HEK293 (cell line): ENCODE measurements at regions not wholly inside any gene's neighbourhood (a gene's known extent, or its start where the extent isn't known, plus 50 kb on each side); places are given as distances from the start of the nearest gene placed in this dataset.

Experiments used
- CTCF ChIA-PET: fragments of 350-600 bp; formaldehyde crosslinking; extraction: SDS; loops from one replicate; lab custom pipeline; 2021; ENCODE audit warnings: antibody characterized with exemption; lab: Yijun Ruan, JAX
- POLR2A ChIA-PET: fragments of 300-600 bp; formaldehyde crosslinking; extraction: SDS; loops from one replicate; lab custom pipeline; 2020; ENCODE audit warnings: antibody characterized with exemption, inconsistent platforms; lab: Yijun Ruan, JAX
- H3K27ac ChIP-seq: fragments of 200-500 bp; sonication (Bioruptor generic); 2 replicates; pipeline ENCODE4 v1.5.1; 2014; ENCODE audit warnings: low read depth, low read length, control low read depth, inconsistent platforms; ENCODE audit errors: extremely low read depth
- H3K36me3 ChIP-seq, 2 experiments: fragments of 200-500 bp in 1 of 2; sonication (Bioruptor generic) in 1 of 2; 1 replicate in 1 of 2; 2 replicates in 1 of 2; pipeline ENCODE4 v1.5.1; 2014 to 2017; ENCODE audit warnings: inconsistent platforms in 2 of 2, low read length in 2 of 2; ENCODE audit not compliant: control insufficient read depth in 2 of 2, insufficient read depth in 1 of 2
- H3K4me1 ChIP-seq: fragments of 200-500 bp; sonication (Bioruptor generic); 2 replicates; pipeline ENCODE4 v1.5.1; 2014; ENCODE audit warnings: mild to moderate bottlenecking, low read length, inconsistent platforms; ENCODE audit not compliant: control insufficient read depth, insufficient read depth
- H3K4me3 ChIP-seq: 2 replicates; pipeline ENCODE4 v1.5.1; 2011; ENCODE audit warnings: low read depth, mild to moderate bottlenecking, control low read depth, low read length, moderate library complexity
- H3K9me3 ChIP-seq: fragments of 200-500 bp; sonication (Bioruptor generic); 2 replicates; pipeline ENCODE4 v1.5.1; 2014; ENCODE audit warnings: low read depth, low read length, inconsistent platforms; ENCODE audit not compliant: control insufficient read depth, insufficient read depth
- KLF16 ChIP-seq: fragments of 450-650 bp; formaldehyde crosslinking; IDR thresholded peaks from 2 replicates; pipeline ENCODE4 v1.5.1; 2017; ENCODE audit warnings: missing biosample characterization, missing genetic modification characterization
- KLF7 ChIP-seq: fragments of 450-650 bp; formaldehyde crosslinking; IDR thresholded peaks from 2 replicates; pipeline ENCODE4 v1.5.1; 2016; ENCODE audit warnings: missing biosample characterization, missing genetic modification characterization, borderline replicate concordance
- SETDB1 ChIP-seq: IDR thresholded peaks from one replicate; pipeline ENCODE4 v1.6.1; 2017; ENCODE audit warnings: mild to moderate bottlenecking, low read length, moderate library complexity, mixed read lengths; ENCODE audit not compliant: insufficient read length
- ZBTB17 ChIP-seq: fragments of 450-650 bp; formaldehyde crosslinking; IDR thresholded peaks from 2 replicates; pipeline ENCODE4 v1.5.1; 2016; ENCODE audit warnings: missing biosample characterization, missing genetic modification characterization
- ZBTB20 ChIP-seq: fragments of 450-650 bp; formaldehyde crosslinking; IDR thresholded peaks from 2 replicates; pipeline ENCODE4 v1.5.1; 2016; ENCODE audit warnings: missing biosample characterization, missing genetic modification characterization
- ZIC2 ChIP-seq: fragments of 450-650 bp; formaldehyde crosslinking; IDR thresholded peaks from 2 replicates; pipeline ENCODE4 v1.5.1; 2016; ENCODE audit warnings: missing biosample characterization, missing genetic modification characterization
- ZNF19 ChIP-seq: fragments of 450-650 bp; formaldehyde crosslinking; IDR thresholded peaks from 2 replicates; pipeline ENCODE4; 2016; ENCODE audit warnings: missing biosample characterization, missing genetic modification characterization, low read depth
- ZNF239 ChIP-seq: fragments of 450-650 bp; formaldehyde crosslinking; IDR thresholded peaks from 2 replicates; pipeline ENCODE4 v1.5.1; 2016; ENCODE audit warnings: missing biosample characterization, missing genetic modification characterization
- ZNF341 ChIP-seq: fragments of 450-650 bp; formaldehyde crosslinking; IDR thresholded peaks from 2 replicates; pipeline ENCODE4; 2016; ENCODE audit warnings: low read depth, missing biosample characterization, missing genetic modification characterization
- ZNF416 ChIP-seq: fragments of 450-650 bp; formaldehyde crosslinking; IDR thresholded peaks from 2 replicates; pipeline ENCODE4 v1.5.1; 2016; ENCODE audit warnings: missing biosample characterization, missing genetic modification characterization
- ZNF433 ChIP-seq: fragments of 450-650 bp; formaldehyde crosslinking; IDR thresholded peaks from 2 replicates; pipeline ENCODE4 v1.5.1; 2016; ENCODE audit warnings: missing biosample characterization, missing genetic modification characterization, low read depth
- ZNF549 ChIP-seq: fragments of 450-650 bp; IDR thresholded peaks from 2 replicates; pipeline ENCODE4 v1.5.1; 2018; ENCODE audit warnings: missing biosample characterization, missing genetic modification characterization, mild to moderate bottlenecking, inconsistent platforms, moderate library complexity
- ZSCAN30 ChIP-seq: fragments of 450-650 bp; IDR thresholded peaks from 2 replicates; pipeline ENCODE4 v1.5.1; 2018; ENCODE audit warnings: missing biosample characterization, mild to moderate bottlenecking, missing genetic modification characterization, moderate library complexity
- TF ChIP-seq, protein P1 (sequence below): fragments of 450-650 bp; IDR thresholded peaks from 2 replicates; pipeline ENCODE4 v1.5.1; 2018; ENCODE audit warnings: missing biosample characterization, mild to moderate bottlenecking, missing genetic modification characterization
- TF ChIP-seq, protein P2 (sequence below): fragments of 450-650 bp; formaldehyde crosslinking; IDR thresholded peaks from 2 replicates; pipeline ENCODE4 v1.5.1; 2016; ENCODE audit warnings: missing biosample characterization, missing genetic modification characterization
- TF ChIP-seq, protein P3 (sequence below): fragments of 450-650 bp; formaldehyde crosslinking; IDR thresholded peaks from 2 replicates; pipeline ENCODE4 v1.5.1; 2016; ENCODE audit warnings: missing biosample characterization, missing genetic modification characterization
- TF ChIP-seq, protein P4 (sequence below): fragments of 450-650 bp; formaldehyde crosslinking; IDR thresholded peaks from 2 replicates; pipeline ENCODE4 v1.5.1; 2016; ENCODE audit warnings: missing biosample characterization, missing genetic modification characterization

DNA sequence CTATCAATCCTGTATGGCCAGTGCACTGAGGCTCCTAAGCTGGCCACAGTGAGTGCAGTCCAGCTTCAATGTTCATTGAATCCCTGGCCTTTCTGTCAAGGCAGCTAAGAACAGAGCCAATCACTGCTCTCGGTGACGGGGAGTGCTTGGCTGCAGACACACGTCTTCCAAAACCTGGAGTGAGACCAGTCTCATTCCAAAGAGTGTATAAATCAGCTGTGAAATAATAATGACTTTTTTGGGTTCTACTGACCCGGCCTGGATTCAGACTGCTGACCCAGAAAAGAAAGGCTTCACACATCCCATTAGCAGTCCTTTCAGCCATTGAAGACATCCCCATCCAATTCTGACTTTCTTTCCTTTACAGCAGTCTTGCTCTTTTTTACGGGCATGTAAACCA is 665.5 kb downstream of the GBE1 start (continued):
- TF ChIP-seq, protein P1, sequence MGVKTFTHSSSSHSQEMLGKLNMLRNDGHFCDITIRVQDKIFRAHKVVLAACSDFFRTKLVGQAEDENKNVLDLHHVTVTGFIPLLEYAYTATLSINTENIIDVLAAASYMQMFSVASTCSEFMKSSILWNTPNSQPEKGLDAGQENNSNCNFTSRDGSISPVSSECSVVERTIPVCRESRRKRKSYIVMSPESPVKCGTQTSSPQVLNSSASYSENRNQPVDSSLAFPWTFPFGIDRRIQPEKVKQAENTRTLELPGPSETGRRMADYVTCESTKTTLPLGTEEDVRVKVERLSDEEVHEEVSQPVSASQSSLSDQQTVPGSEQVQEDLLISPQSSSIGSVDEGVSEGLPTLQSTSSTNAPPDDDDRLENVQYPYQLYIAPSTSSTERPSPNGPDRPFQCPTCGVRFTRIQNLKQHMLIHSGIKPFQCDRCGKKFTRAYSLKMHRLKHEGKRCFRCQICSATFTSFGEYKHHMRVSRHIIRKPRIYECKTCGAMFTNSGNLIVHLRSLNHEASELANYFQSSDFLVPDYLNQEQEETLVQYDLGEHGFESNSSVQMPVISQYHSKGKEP (tag by site-specific recombination): no peak
- no peak for TF ChIP-seq ZSCAN30
- TF ChIP-seq ZNF341 (tag by site-specific recombination): no peak
- TF ChIP-seq, all 188 proteins: peak for 0

DNA sequence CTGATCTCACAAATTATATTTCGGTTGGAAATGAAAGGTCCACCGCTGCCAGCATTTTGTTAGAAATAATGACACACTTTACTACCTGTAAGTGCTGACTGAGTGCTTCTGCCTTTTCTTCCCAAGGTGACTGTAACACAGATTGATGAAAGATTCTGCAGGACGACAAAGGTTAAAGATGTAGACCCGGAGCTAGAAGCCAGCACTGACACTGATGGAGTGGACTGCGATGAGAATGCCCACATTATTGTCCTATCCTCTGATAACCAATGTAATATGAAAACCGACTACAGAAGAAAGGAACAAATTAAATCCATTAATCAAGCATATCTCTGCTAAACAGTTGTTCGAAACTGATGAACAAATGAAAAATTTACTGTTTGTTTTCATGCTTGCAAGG is 666.5 kb downstream of the GBE1 start:
- POLR2A ChIA-PET: no interaction called here
- Histone ChIP-seq H3K9me3 (no peaks in the 10 kb centered on the region), H3K27ac (no peak overlapping the region), H3K36me3 (no peaks in the 10 kb centered on the region)
- CTCF ChIA-PET: no interaction called here
- no peak for TF ChIP-seq KLF7 (tag by site-specific recombination)
- TF ChIP-seq ZBTB20: no peak
- no peak for TF ChIP-seq ZNF549 (tag by site-specific recombination)
- TF ChIP-seq, protein P2, sequence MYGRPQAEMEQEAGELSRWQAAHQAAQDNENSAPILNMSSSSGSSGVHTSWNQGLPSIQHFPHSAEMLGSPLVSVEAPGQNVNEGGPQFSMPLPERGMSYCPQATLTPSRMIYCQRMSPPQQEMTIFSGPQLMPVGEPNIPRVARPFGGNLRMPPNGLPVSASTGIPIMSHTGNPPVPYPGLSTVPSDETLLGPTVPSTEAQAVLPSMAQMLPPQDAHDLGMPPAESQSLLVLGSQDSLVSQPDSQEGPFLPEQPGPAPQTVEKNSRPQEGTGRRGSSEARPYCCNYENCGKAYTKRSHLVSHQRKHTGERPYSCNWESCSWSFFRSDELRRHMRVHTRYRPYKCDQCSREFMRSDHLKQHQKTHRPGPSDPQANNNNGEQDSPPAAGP (tag by site-specific recombination): no peak
- TF ChIP-seq ZIC2 (tag by site-specific recombination): no peak
- TF ChIP-seq, protein P3, sequence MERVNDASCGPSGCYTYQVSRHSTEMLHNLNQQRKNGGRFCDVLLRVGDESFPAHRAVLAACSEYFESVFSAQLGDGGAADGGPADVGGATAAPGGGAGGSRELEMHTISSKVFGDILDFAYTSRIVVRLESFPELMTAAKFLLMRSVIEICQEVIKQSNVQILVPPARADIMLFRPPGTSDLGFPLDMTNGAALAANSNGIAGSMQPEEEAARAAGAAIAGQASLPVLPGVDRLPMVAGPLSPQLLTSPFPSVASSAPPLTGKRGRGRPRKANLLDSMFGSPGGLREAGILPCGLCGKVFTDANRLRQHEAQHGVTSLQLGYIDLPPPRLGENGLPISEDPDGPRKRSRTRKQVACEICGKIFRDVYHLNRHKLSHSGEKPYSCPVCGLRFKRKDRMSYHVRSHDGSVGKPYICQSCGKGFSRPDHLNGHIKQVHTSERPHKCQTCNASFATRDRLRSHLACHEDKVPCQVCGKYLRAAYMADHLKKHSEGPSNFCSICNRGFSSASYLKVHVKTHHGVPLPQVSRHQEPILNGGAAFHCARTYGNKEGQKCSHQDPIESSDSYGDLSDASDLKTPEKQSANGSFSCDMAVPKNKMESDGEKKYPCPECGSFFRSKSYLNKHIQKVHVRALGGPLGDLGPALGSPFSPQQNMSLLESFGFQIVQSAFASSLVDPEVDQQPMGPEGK (tag by site-specific recombination): no peak
- TF ChIP-seq ZNF416 (tag by site-specific recombination): no peak
- TF ChIP-seq, protein P4, sequence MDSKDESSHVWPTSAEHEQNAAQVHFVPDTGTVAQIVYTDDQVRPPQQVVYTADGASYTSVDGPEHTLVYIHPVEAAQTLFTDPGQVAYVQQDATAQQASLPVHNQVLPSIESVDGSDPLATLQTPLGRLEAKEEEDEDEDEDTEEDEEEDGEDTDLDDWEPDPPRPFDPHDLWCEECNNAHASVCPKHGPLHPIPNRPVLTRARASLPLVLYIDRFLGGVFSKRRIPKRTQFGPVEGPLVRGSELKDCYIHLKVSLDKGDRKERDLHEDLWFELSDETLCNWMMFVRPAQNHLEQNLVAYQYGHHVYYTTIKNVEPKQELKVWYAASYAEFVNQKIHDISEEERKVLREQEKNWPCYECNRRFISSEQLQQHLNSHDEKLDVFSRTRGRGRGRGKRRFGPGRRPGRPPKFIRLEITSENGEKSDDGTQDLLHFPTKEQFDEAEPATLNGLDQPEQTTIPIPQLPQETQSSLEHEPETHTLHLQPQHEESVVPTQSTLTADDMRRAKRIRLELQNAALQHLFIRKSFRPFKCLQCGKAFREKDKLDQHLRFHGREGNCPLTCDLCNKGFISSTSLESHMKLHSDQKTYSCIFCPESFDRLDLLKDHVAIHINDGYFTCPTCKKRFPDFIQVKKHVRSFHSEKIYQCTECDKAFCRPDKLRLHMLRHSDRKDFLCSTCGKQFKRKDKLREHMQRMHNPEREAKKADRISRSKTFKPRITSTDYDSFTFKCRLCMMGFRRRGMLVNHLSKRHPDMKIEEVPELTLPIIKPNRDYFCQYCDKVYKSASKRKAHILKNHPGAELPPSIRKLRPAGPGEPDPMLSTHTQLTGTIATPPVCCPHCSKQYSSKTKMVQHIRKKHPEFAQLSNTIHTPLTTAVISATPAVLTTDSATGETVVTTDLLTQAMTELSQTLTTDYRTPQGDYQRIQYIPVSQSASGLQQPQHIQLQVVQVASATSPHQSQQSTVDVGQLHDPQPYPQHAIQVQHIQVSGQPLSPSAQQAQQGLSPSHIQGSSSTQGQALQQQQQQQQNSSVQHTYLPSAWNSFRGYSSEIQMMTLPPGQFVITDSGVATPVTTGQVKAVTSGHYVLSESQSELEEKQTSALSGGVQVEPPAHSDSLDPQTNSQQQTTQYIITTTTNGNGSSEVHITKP: no peak
- no peak for TF ChIP-seq ZNF19
- TF ChIP-seq ZNF239 (tag by site-specific recombination): no peak
- TF ChIP-seq ZNF433 (tag by site-specific recombination): no peak
- TF ChIP-seq, all 188 proteins: peak for 0
- no peaks in the 10 kb centered on the region for H3K4me1 ChIP-seq
- H3K4me3 ChIP-seq: no peak overlapping the region

DNA sequence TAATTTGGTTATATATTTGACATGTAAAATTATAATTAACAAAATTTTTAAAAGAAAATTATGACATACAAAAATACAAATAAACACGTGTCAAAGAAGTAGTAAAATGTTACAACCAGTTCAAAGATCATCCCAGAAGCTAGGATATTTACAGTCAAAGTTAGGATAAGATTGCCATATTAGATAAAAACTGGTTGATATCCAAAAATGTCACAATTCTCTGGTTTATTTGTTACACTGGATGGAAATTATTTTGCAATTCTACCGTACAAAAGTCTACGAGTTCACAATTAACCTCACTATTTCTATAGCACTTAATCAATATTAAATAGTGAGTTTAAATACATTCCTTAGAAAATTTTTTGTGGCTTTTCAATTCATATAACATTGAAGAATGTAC is 673.8 kb downstream of the GBE1 start:
- H3K27ac ChIP-seq: no peak overlapping the region
- H3K4me3 ChIP-seq: no peak overlapping the region
- no peaks in the 10 kb centered on the region for H3K4me1 ChIP-seq
- CTCF ChIA-PET: interaction anchor here (0.6 kb wide), 1 partner anchor 139 kb away, joined by 6 read pairs; no protein-coding TSS in a partner anchor
- H3K36me3 ChIP-seq: no peaks in the 10 kb centered on the region
- H3K9me3 ChIP-seq: no peaks in the 10 kb centered on the region
- TF ChIP-seq ZBTB17 (tag by site-specific recombination) (no peak), KLF16 (tag by site-specific recombination) (no peak), SETDB1 (no peak)
- POLR2A ChIA-PET: no interaction called here
